Neural cell (in vitro differentiated cells): ENCODE measurements at regions not wholly inside any gene's neighbourhood (a gene's known extent, or its start where the extent isn't known, plus 50 kb on each side); places are given as distances from the start of the nearest gene placed in this dataset.

Experiments used
- CTCF ChIP-seq: fragments of 450-650 bp; IDR thresholded peaks from 2 replicates; pipeline ENCODE4 v1.5.1; 2014; ENCODE audit warnings: antibody characterized with exemption, mild to moderate bottlenecking, moderate library complexity; ENCODE audit not compliant: poor library complexity, severe bottlenecking
- EZH2 ChIP-seq: fragments of 200-600, 300-800 bp; shearing (Covaris generic), sonication (generic); IDR thresholded peaks from 2 replicates; pipeline ENCODE4 v1.6.1; 2014; ENCODE audit warnings: antibody characterized with exemption, low read length, borderline replicate concordance, mild to moderate bottlenecking; ENCODE audit not compliant: insufficient read depth, poor library complexity, severe bottlenecking
- MXI1 ChIP-seq: fragments of 450-650 bp; conservative IDR thresholded peaks from 2 replicates; pipeline ENCODE4 v1.6.1; 2014; ENCODE audit warnings: antibody characterized with exemption, mild to moderate bottlenecking; ENCODE audit not compliant: poor library complexity, severe bottlenecking
- POLR2AphosphoS5 ChIP-seq: IDR thresholded peaks from 2 replicates; pipeline ENCODE4 v1.6.1; 2012
- TAF1 ChIP-seq: IDR thresholded peaks from 2 replicates; pipeline ENCODE4 v1.6.1; 2012; ENCODE audit warnings: low read depth

DNA sequence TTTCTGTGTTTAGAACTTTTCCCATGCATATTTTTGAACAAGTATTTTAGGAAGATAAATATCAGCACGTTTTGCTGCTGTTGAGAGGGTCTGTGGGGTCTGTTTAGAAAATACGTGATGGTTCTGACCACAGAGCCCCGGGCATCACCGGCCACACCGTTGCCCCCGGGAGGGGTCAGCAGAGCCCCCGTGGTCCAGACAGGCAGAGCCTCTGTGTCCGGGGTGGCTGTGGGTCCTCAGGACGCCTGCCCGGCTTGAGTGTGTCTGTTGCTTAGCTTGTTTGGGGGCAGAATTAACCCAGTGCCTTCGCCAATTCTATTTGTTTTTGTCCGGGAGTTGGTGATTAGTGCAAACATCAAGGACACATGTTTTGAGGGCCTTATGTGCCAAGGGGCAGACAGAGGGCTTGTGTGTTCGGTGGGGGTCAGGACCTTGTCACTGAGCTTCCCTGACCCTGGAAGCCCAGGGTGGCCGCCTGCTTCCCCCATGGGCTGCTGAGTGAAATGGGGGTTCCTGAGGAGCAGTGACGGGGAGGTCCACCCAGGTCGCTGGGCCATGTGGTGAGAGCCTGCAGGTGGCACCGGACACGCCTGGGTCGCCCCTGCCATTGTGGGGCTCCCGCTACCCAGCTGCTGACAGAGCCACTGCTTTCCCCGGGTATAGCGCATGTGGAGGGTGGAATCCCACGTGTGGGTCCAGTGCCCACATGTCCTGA, 122.2 kb downstream of the SIK1 start:
- TF ChIP-seq CTCF (no peak), TAF1 (no peak), EZH2 (no peak), MXI1 (no peak), POLR2AphosphoS5 (no peak)
